Osteoblast (primary cell): ENCODE measurements at regions not wholly inside any gene's neighbourhood (a gene's known extent, or its start where the extent isn't known, plus 50 kb on each side); places are given as distances from the start of the nearest gene placed in this dataset.

ENCODE experiments used
- DNase-seq: peaks from one replicate; pipeline ENCODE4 v3.0.0; 2011; ENCODE audit warnings: low spot score, mixed read lengths; ENCODE audit not compliant: insufficient read length; ENCODE audit errors: missing footprints
- H2AFZ ChIP-seq: 2 replicates; pipeline ENCODE4 v1.6.0; 2011; ENCODE audit warnings: mild to moderate bottlenecking, low read length
- H3K27ac ChIP-seq: 2 replicates; pipeline ENCODE4 v1.5.1; 2011; ENCODE audit warnings: mild to moderate bottlenecking, low read depth, low read length, moderate library complexity
- H3K27me3 ChIP-seq: 2 replicates; pipeline ENCODE4 v1.6.0; 2012; ENCODE audit warnings: mild to moderate bottlenecking, control low read depth, inconsistent platforms, low read length, moderate library complexity; ENCODE audit not compliant: insufficient read depth
- H3K36me3 ChIP-seq: 2 replicates; pipeline ENCODE4 v1.5.1; 2011; ENCODE audit warnings: mild to moderate bottlenecking, low read length, control low read depth, moderate library complexity; ENCODE audit not compliant: insufficient read depth
- H3K4me1 ChIP-seq: 2 replicates; pipeline ENCODE4 v1.5.1; 2011; ENCODE audit warnings: mild to moderate bottlenecking, low read length, control low read depth, moderate library complexity; ENCODE audit not compliant: insufficient read depth
- H3K4me2 ChIP-seq: 2 replicates; pipeline ENCODE4 v1.6.0; 2011; ENCODE audit warnings: mild to moderate bottlenecking, low read length; ENCODE audit not compliant: insufficient read depth
- H3K4me3 ChIP-seq: fragments of 200-600 bp; sonication (generic); 3 replicates; pipeline ENCODE4 v1.5.1; 2012; ENCODE audit warnings: mild to moderate bottlenecking, low read length, inconsistent platforms; ENCODE audit not compliant: insufficient read depth
- H3K79me2 ChIP-seq: 2 replicates; pipeline ENCODE4 v1.6.0; 2012; ENCODE audit warnings: mild to moderate bottlenecking, low read length, control low read depth, inconsistent platforms; ENCODE audit not compliant: insufficient read depth
- H3K9me3 ChIP-seq: 2 replicates; pipeline ENCODE4 v1.5.1; 2011; ENCODE audit warnings: low read depth, low read length, control low read depth
- H4K20me1 ChIP-seq: 2 replicates; pipeline ENCODE4 v1.6.0; 2012; ENCODE audit warnings: mild to moderate bottlenecking, low read length, control low read depth; ENCODE audit not compliant: insufficient read depth
- TF ChIP-seq, protein P1 (sequence below): IDR thresholded peaks from 2 replicates; pipeline ENCODE4 v1.5.1; 2011; ENCODE audit warnings: mild to moderate bottlenecking, low read depth, low read length, moderate library complexity; ENCODE audit errors: extremely low read depth

DNA sequence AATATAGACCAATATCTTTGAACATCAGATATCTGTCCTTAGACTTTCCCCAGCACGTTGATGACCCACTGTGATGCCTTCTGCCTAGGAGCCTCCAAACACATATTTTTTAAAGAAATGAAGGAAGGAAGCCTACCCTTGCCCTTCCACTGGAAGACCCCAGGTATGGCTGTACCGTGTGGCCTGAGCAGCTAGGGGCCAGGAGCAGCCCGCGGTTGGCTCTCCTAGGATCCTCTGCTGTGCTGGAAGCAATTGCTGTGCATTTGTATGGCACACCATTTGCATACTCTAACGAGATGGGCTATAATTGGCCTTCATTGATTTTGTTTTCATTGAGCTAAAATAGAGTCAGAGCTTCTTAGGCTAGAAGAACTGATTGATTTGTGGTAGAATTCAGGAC, 128.8 kb downstream of the GPAT3 start:
- Histone ChIP-seq H3K4me1 (no peaks in the 10 kb centered on the region), H3K4me2 (no peak overlapping the region), H4K20me1 (no peaks in the 10 kb centered on the region), H3K79me2 (no peaks in the 10 kb centered on the region), H3K36me3 (no peaks in the 10 kb centered on the region), H3K27ac (no peak overlapping the region), H2AFZ (no peak overlapping the region), H3K4me3 (no peak overlapping the region), H3K9me3 (no peaks in the 10 kb centered on the region), H3K27me3 (no peaks in the 10 kb centered on the region)
- TF ChIP-seq, protein P1, sequence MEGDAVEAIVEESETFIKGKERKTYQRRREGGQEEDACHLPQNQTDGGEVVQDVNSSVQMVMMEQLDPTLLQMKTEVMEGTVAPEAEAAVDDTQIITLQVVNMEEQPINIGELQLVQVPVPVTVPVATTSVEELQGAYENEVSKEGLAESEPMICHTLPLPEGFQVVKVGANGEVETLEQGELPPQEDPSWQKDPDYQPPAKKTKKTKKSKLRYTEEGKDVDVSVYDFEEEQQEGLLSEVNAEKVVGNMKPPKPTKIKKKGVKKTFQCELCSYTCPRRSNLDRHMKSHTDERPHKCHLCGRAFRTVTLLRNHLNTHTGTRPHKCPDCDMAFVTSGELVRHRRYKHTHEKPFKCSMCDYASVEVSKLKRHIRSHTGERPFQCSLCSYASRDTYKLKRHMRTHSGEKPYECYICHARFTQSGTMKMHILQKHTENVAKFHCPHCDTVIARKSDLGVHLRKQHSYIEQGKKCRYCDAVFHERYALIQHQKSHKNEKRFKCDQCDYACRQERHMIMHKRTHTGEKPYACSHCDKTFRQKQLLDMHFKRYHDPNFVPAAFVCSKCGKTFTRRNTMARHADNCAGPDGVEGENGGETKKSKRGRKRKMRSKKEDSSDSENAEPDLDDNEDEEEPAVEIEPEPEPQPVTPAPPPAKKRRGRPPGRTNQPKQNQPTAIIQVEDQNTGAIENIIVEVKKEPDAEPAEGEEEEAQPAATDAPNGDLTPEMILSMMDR, result no peak
- DNase-seq, result no peak

DNA sequence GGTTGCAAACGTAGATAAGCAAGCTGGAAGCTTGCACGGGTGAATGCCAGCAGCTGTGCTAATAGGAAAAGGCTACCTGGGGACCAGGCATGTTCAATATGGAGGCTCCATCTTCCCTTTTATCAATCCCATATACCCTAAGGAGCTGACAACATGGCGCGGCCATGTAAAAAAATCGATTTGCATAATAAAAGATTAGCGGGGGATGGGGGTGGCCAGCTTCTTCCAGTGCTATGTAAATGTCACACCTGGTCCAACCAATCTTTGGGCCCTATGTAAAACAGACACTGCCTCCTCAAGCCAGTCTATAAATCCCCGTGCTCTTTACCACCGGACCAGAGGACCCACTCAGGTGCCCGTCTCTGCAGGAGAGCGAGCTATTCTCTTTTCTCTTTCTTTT, 128.2 kb downstream of the GPAT3 start:
- Histone ChIP-seq H4K20me1 (no peaks in the 10 kb centered on the region), H3K4me1 (no peaks in the 10 kb centered on the region), H3K27me3 (no peaks in the 10 kb centered on the region), H3K4me2 (no peak overlapping the region), H3K79me2 (no peaks in the 10 kb centered on the region), H2AFZ (no peak overlapping the region), H3K36me3 (no peaks in the 10 kb centered on the region), H3K27ac (no peak overlapping the region), H3K9me3 (no peaks in the 10 kb centered on the region), H3K4me3 (no peak overlapping the region)
- DNase-seq, result no peak
- TF ChIP-seq, protein P1, result no peak

DNA sequence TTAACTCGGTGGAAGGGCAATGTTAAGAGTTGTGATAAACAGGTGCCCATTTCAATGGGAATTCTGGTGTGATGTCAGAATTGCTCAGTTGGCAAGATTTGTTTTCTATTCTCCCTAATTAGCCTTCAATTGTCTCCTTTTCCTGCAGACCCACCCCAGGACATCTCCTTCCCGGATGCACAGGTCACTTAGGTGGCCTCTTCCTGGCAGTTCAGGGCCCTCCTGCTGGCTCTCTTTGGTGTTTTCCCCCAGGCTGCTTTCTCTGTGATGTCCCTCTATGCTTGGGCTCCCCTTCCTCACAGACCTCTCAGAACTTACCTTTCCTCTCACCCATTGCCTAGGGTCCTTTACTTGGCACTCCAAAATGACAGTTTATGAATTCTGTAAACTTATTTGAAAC, 126.3 kb downstream of the GPAT3 start:
- no peak overlapping the region for H3K4me2 ChIP-seq
- H3K27ac ChIP-seq, result no peak overlapping the region
- TF ChIP-seq, protein P1, result no peak
- H4K20me1 ChIP-seq, result no peaks in the 10 kb centered on the region
- DNase-seq, result no peak
- no peaks in the 10 kb centered on the region for H3K9me3 ChIP-seq
- H3K79me2 ChIP-seq, result no peaks in the 10 kb centered on the region
- no peak overlapping the region for H3K4me3 ChIP-seq
- H3K27me3 ChIP-seq, result no peaks in the 10 kb centered on the region
- H3K4me1 ChIP-seq, result no peaks in the 10 kb centered on the region
- no peak overlapping the region for H2AFZ ChIP-seq
- H3K36me3 ChIP-seq, result no peaks in the 10 kb centered on the region

DNA sequence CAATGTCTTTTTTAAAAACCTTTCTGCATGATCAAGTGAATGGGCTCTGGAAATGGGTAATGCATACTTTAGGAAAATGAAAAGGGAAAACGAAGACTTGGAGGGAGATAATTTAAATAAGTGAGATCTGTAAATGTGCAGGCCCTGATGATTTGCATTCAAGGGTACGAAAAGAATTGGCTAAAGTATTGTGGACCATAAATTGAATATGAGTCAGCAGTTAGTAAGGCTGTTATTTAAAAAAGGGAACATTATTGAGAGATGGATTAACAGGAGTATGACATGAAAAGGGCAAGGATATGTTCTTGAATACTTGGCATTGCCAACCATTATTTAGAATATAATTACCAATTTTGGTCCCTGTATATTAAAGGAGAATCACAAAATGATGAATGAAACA, 125.5 kb downstream of the GPAT3 start:
- Histone ChIP-seq H3K36me3 (no peaks in the 10 kb centered on the region), H3K4me2 (no peak overlapping the region), H3K27ac (no peak overlapping the region), H3K9me3 (no peaks in the 10 kb centered on the region), H3K27me3 (no peaks in the 10 kb centered on the region), H3K4me3 (no peak overlapping the region), H3K4me1 (no peaks in the 10 kb centered on the region), H3K79me2 (no peaks in the 10 kb centered on the region), H2AFZ (no peak overlapping the region), H4K20me1 (no peaks in the 10 kb centered on the region)
- TF ChIP-seq, protein P1, result no peak
- DNase-seq, result no peak
